Mesendoderm (in vitro differentiated cells): ENCODE measurements at regions not wholly inside any gene's neighbourhood (a gene's known extent, or its start where the extent isn't known, plus 50 kb on each side); places are given as distances from the start of the nearest gene placed in this dataset.

Experiments used
- DNase-seq: peaks from one replicate; pipeline ENCODE4 v3.0.0; 2013
- H2AK5ac ChIP-seq: 2 replicates; pipeline ENCODE4 v1.6.1; 2013; ENCODE audit warnings: low read length, inconsistent platforms
- H2BK120ac ChIP-seq: 2 replicates; pipeline ENCODE4 v1.6.1; 2013; ENCODE audit warnings: low read depth, mild to moderate bottlenecking, low read length, moderate library complexity, mixed read lengths
- H2BK15ac ChIP-seq: replicated peaks from 2 replicates; pipeline ENCODE4 v1.6.1; 2013; ENCODE audit warnings: low read depth, mild to moderate bottlenecking, moderate library complexity
- H2BK5ac ChIP-seq: 2 replicates; pipeline ENCODE4 v1.6.1; 2013; ENCODE audit warnings: low read length, inconsistent platforms
- H3K18ac ChIP-seq: 2 replicates; pipeline ENCODE4 v1.6.1; 2013; ENCODE audit warnings: mild to moderate bottlenecking, low read length, mixed read lengths
- H3K23ac ChIP-seq: one replicate; pipeline ENCODE4 v1.6.1; 2013; ENCODE audit warnings: low read length
- H3K27ac ChIP-seq: 2 replicates; pipeline ENCODE4 v1.5.1; 2013; ENCODE audit warnings: low read depth, mild to moderate bottlenecking, inconsistent platforms, low read length, moderate library complexity
- H3K27me3 ChIP-seq: 2 replicates; pipeline ENCODE4 v1.6.1; 2013; ENCODE audit warnings: low read length, control low read depth, mild to moderate bottlenecking, inconsistent platforms; ENCODE audit not compliant: insufficient read depth, poor library complexity
- H3K36me3 ChIP-seq: 2 replicates; pipeline ENCODE4 v1.6.1; 2013; ENCODE audit warnings: low read length, inconsistent platforms; ENCODE audit not compliant: control insufficient read depth, insufficient read depth
- H3K4ac ChIP-seq: one replicate; pipeline ENCODE4 v1.6.1; 2013; ENCODE audit warnings: low read depth, mild to moderate bottlenecking, low read length, moderate library complexity
- H3K4me1 ChIP-seq: 2 replicates; pipeline ENCODE4 v1.6.1; 2013; ENCODE audit warnings: low read depth, low read length, inconsistent platforms; ENCODE audit not compliant: control insufficient read depth
- H3K4me2 ChIP-seq: 2 replicates; pipeline ENCODE4 v1.6.1; 2013; ENCODE audit warnings: low read length
- H3K4me3 ChIP-seq: 2 replicates; pipeline ENCODE4 v1.5.1; 2013; ENCODE audit warnings: mild to moderate bottlenecking, low read length
- H3K56ac ChIP-seq: one replicate; pipeline ENCODE4 v1.6.1; 2013; ENCODE audit warnings: low read length
- H3K79me1 ChIP-seq: 2 replicates; pipeline ENCODE4 v1.6.1; 2013; ENCODE audit warnings: low read length, inconsistent platforms
- H3K79me2 ChIP-seq: 2 replicates; pipeline ENCODE4 v1.6.1; 2013; ENCODE audit warnings: mild to moderate bottlenecking, low read length; ENCODE audit not compliant: control insufficient read depth, insufficient read depth
- H3K9ac ChIP-seq: 2 replicates; pipeline ENCODE4 v1.6.1; 2013; ENCODE audit warnings: low read length, inconsistent platforms
- H4K5ac ChIP-seq: one replicate; pipeline ENCODE4 v1.6.1; 2013; ENCODE audit warnings: low read length
- H4K8ac ChIP-seq: one replicate; pipeline ENCODE4 v1.6.1; 2013; ENCODE audit warnings: low read depth, mild to moderate bottlenecking, control low read depth, low read length, moderate library complexity
- WGBS: extraction: QIAGEN DNeasy Blood & Tissue Kit; methylation state at CpG from one replicate; pipeline ENCODE4 v1.1.7; 2013; ENCODE audit warnings: low lambda C conversion rate, missing lambda C conversion rate; ENCODE audit not compliant: insufficient coverage; ENCODE audit errors: extremely low coverage; 5-methylcytosine and 5-hydroxymethylcytosine counted together

DNA sequence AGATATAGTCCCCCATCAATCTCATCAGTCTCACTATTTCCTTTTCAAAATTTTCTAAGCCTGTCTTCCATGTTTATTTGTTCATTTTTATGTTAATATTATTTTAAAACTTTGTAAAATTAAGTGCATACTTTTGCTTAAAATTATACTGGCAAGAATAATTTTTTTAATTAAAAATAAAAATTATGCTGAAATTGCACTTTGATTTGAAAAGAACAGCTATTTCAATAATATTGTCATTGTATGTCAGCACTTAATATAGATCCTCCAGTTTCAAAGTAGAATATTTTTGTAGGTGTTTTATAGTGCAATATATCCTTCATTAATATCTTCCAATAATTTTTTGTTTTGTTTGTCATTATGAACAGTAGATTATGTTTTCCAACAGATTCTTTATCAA is 99.0 kb upstream of the MAGI2 start:
- H3K27me3 ChIP-seq: no peaks in the 10 kb centered on the region
- H2BK15ac ChIP-seq: no peak overlapping the region
- H3K23ac ChIP-seq: no peak overlapping the region
- H3K9ac ChIP-seq: no peak overlapping the region
- H3K79me1 ChIP-seq: no peaks in the 10 kb centered on the region
- no peak for DNase-seq
- no peaks in the 10 kb centered on the region for H3K36me3 ChIP-seq
- no peak overlapping the region for H2AK5ac ChIP-seq
- no peak overlapping the region for H3K4ac ChIP-seq
- H2BK120ac ChIP-seq: no peak overlapping the region
- H3K4me2 ChIP-seq: no peak overlapping the region
- H4K8ac ChIP-seq: no peak overlapping the region
- H4K5ac ChIP-seq: no peak overlapping the region
- H3K4me1 ChIP-seq: no peaks in the 10 kb centered on the region
- H3K56ac ChIP-seq: no peak overlapping the region
- no peaks in the 10 kb centered on the region for H3K79me2 ChIP-seq
- H3K4me3 ChIP-seq: no peak overlapping the region
- H3K27ac ChIP-seq: no peak overlapping the region
- H2BK5ac ChIP-seq: no peak overlapping the region
- H3K18ac ChIP-seq: no peak overlapping the region

DNA sequence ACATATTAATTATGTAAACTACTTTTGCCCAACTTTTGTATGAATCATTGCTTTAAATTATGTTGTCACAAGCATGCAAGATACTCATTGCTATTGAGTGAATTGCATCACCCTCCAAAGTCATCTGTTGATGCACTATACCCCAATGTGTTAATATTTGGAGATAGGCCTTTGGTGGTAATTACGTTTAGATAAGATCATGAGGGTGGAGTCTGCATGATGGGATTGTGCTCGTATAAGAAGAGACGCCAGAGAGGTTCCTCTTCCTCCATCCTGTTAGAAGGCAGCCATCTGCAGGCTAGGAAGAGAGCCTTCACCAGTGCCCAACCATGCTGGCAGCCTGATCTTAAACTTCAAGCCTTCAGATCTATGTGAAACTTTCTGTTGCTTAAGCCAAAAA is 95.3 kb upstream of the MAGI2 start:
- no peak overlapping the region for H2BK5ac ChIP-seq
- H3K4me1 ChIP-seq: no peaks in the 10 kb centered on the region
- no peaks in the 10 kb centered on the region for H3K79me2 ChIP-seq
- no CpG with 5 or more reads among the region's 3 CpGs for WGBS
- H3K4me3 ChIP-seq: no peak overlapping the region
- H3K27ac ChIP-seq: no peak overlapping the region
- peak; percentile 79 for DNase-seq
- no peak overlapping the region for H3K9ac ChIP-seq
- H2BK15ac ChIP-seq: no peak overlapping the region
- no peak overlapping the region for H3K56ac ChIP-seq
- no peak overlapping the region for H4K5ac ChIP-seq
- no peak overlapping the region for H3K18ac ChIP-seq
- no peaks in the 10 kb centered on the region for H3K27me3 ChIP-seq
- H3K4me2 ChIP-seq: no peak overlapping the region
- H3K36me3 ChIP-seq: no peaks in the 10 kb centered on the region
- H3K79me1 ChIP-seq: no peaks in the 10 kb centered on the region
- H2AK5ac ChIP-seq: no peak overlapping the region
- H2BK120ac ChIP-seq: no peak overlapping the region
- no peak overlapping the region for H4K8ac ChIP-seq
- no peak overlapping the region for H3K23ac ChIP-seq
- no peak overlapping the region for H3K4ac ChIP-seq

- Histone ChIP-seq H3K36me3 (no peaks in the 10 kb centered on the region), H3K9ac (no peak overlapping the region)
- WGBS: no CpG with 5 or more reads among the region's 2 CpGs
Measured at GRCh38 chr7:79547132-79547531, 93.7 kb upstream of the MAGI2 start.

GRCh38 chr7:79540592-79540991 is 87.1 kb upstream of the MAGI2 start:
- no peak overlapping the region for H3K18ac ChIP-seq
- WGBS: no CpG with 5 or more reads among the region's 1 CpG
- no peak overlapping the region for H3K27ac ChIP-seq
- no peak overlapping the region for H3K4me3 ChIP-seq
- no peak overlapping the region for H2BK120ac ChIP-seq
- no peaks in the 10 kb centered on the region for H3K27me3 ChIP-seq
- H3K56ac ChIP-seq: no peak overlapping the region
- no peaks in the 10 kb centered on the region for H3K79me2 ChIP-seq
- H3K9ac ChIP-seq: no peak overlapping the region
- no peak overlapping the region for H3K4me2 ChIP-seq
- H3K79me1 ChIP-seq: no peaks in the 10 kb centered on the region
- no peak overlapping the region for H3K4ac ChIP-seq
- H2AK5ac ChIP-seq: no peak overlapping the region
- H2BK15ac ChIP-seq: no peak overlapping the region
- no peak overlapping the region for H4K5ac ChIP-seq
- no peaks in the 10 kb centered on the region for H3K4me1 ChIP-seq
- no peak for DNase-seq
- H2BK5ac ChIP-seq: no peak overlapping the region
- H3K36me3 ChIP-seq: no peaks in the 10 kb centered on the region
- H3K23ac ChIP-seq: no peak overlapping the region
- no peak overlapping the region for H4K8ac ChIP-seq

More at GRCh38 chr7:79547132-79547531, 93.7 kb upstream of the MAGI2 start:
- no peak overlapping the region for H2BK120ac ChIP-seq
- no peak overlapping the region for H2AK5ac ChIP-seq
- no peak overlapping the region for H3K23ac ChIP-seq
- H3K4me3 ChIP-seq: no peak overlapping the region
- H3K56ac ChIP-seq: no peak overlapping the region
- H4K8ac ChIP-seq: no peak overlapping the region
- no peak overlapping the region for H2BK15ac ChIP-seq
- no peak overlapping the region for H3K27ac ChIP-seq
- no peak for DNase-seq
- no peaks in the 10 kb centered on the region for H3K27me3 ChIP-seq
- no peak overlapping the region for H4K5ac ChIP-seq
- no peak overlapping the region for H3K4me2 ChIP-seq
- H3K79me1 ChIP-seq: no peaks in the 10 kb centered on the region
- H3K79me2 ChIP-seq: no peaks in the 10 kb centered on the region
- no peak overlapping the region for H2BK5ac ChIP-seq
- no peaks in the 10 kb centered on the region for H3K4me1 ChIP-seq
- H3K18ac ChIP-seq: no peak overlapping the region
- H3K4ac ChIP-seq: no peak overlapping the region

DNA sequence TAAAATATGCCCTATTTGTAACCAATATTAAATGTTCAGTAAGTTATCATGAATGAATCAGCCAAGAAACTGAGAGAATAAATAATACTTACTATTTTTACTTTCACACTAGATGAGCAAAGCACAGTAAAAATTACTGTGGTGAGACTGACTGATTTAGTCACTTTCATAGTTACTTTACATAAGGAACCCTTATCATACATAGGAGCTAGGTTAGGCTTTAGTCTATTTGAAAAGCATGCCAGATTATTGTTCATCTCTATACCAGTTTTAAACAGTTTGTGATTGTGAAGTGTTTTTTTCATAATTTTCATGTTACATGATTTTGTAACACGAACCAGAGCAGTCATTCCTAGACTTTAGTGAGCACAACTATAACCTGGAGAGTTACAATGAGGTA is 80.7 kb upstream of the MAGI2 start:
- no peaks in the 10 kb centered on the region for H3K79me1 ChIP-seq
- H3K18ac ChIP-seq: no peak overlapping the region
- H3K4me1 ChIP-seq: no peaks in the 10 kb centered on the region
- H3K9ac ChIP-seq: no peak overlapping the region
- H2BK120ac ChIP-seq: no peak overlapping the region
- H3K36me3 ChIP-seq: no peaks in the 10 kb centered on the region
- no peak overlapping the region for H3K56ac ChIP-seq
- no CpG with 5 or more reads among the region's 1 CpG for WGBS
- no peaks in the 10 kb centered on the region for H3K79me2 ChIP-seq
- no peak overlapping the region for H4K5ac ChIP-seq
- no peak for DNase-seq
- no peak overlapping the region for H2BK5ac ChIP-seq
- H3K27ac ChIP-seq: no peak overlapping the region
- no peak overlapping the region for H3K4ac ChIP-seq
- no peak overlapping the region for H3K23ac ChIP-seq
- no peak overlapping the region for H2BK15ac ChIP-seq
- no peak overlapping the region for H3K4me3 ChIP-seq
- no peak overlapping the region for H2AK5ac ChIP-seq
- H4K8ac ChIP-seq: no peak overlapping the region
- H3K27me3 ChIP-seq: no peaks in the 10 kb centered on the region
- no peak overlapping the region for H3K4me2 ChIP-seq

DNA sequence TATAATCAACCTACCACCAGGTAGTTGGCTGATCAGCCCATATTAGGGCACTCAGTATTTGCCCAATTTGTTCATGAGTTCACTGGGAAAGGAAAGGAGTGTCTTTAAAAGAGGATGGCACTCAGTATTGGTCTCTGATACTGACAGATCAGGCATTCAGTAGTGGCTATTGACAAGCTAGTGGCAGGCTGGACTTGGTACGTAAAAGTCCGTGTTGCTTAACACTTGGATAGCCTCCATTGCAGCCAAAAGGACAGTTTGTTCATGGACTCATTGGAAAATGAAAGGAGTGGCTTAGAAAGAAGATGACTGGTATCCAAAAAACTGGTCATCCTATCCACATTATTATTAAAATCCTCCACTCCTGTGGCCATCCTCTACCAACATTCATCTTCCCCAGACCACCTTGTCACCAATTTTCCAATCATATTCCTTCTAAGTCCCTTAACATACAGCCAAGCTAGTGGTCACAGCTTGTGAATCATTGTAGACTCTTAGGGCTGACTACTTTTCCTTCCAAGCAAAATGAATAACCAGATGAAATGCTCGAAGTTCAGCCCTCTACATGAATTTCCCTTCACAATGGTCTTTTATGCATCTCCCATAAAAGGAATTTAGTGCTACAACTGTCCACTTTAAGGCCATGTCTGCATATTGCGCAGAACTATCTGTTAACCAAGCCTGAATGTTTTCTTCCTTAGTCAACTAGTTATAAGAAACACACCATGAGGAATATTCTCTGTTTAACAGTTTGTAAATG is 78.6 kb upstream of the MAGI2 start:
- Histone ChIP-seq H3K79me2 (no peaks in the 10 kb centered on the region), H3K18ac (no peak overlapping the region), H3K27ac (no peak overlapping the region), H4K8ac (no peak overlapping the region), H3K4me2 (no peak overlapping the region), H3K23ac (no peak overlapping the region), H3K4me3 (no peak overlapping the region), H3K27me3 (no peaks in the 10 kb centered on the region), H3K56ac (no peak overlapping the region), H3K4ac (no peak overlapping the region), H4K5ac (no peak overlapping the region), H2BK15ac (no peak overlapping the region), H2AK5ac (no peak overlapping the region), H2BK5ac (no peak overlapping the region), H3K4me1 (no peaks in the 10 kb centered on the region), H3K36me3 (no peaks in the 10 kb centered on the region), H3K79me1 (no peaks in the 10 kb centered on the region), H3K9ac (no peak overlapping the region), H2BK120ac (no peak overlapping the region)
- no peak for DNase-seq
- WGBS: no CpG with 5 or more reads among the region's 4 CpGs
